Stimulated activated naive CD8-positive, alpha-beta T cell treated with anti-CD3 and anti-CD28 coated beads, Interleukin-15, amount 100 ng/mL, for 72 hours (primary cell): ENCODE measurements at regions not wholly inside any gene's neighbourhood (a gene's known extent, or its start where the extent isn't known, plus 50 kb on each side); places are given as distances from the start of the nearest gene placed in this dataset.
"Not testable (repeated sequence)": the region's sequence is repeated elsewhere in the genome, so short reads cannot be mapped to it uniquely, and the experiment has no call there.

Experiments
- ATAC-seq: fragments of 150-1000 bp; cut with Tn5 transposase; 2 replicates; pipeline ENCODE4 v1.10.0; 2021; ENCODE audit warnings: mild to moderate bottlenecking, moderate library complexity
- DNase-seq, 2 donors: peaks; one replicate each; pipeline ENCODE4 v3.0.0; 2021 to 2022
- H3K27ac Mint-ChIP-seq, 2 donors: one replicate each; pipeline ENCODE4 v1.8.0; 2022; ENCODE audit warnings: mild to moderate bottlenecking in 2 of 2, mixed read lengths in 2 of 2, moderate library complexity in 2 of 2
- H3K27me3 Mint-ChIP-seq: one replicate; pipeline ENCODE4 v1.8.0; 2022; ENCODE audit warnings: mixed read lengths
- H3K4me1 Mint-ChIP-seq: one replicate; pipeline ENCODE4 v1.8.0; 2022; ENCODE audit warnings: mild to moderate bottlenecking, mixed read lengths
- H3K4me3 Mint-ChIP-seq, 2 donors: one replicate each; pipeline ENCODE4 v1.8.0; 2022; ENCODE audit warnings: mild to moderate bottlenecking in 2 of 2, mixed read lengths in 2 of 2, moderate library complexity in 1 of 2
- H3K9me3 Mint-ChIP-seq, 2 donors: one replicate each; pipeline ENCODE4 v1.8.0; 2022; ENCODE audit warnings: mixed read lengths in 2 of 2

- Mint-ChIP-seq H3K4me1 (peaks cover 12% of the 10 kb centered on the region), H3K4me3 (no peak overlapping the region), H3K9me3 (peaks cover 5 to 20% of the 10 kb centered on the region in 2 donors), H3K27me3 (no peaks in the 10 kb centered on the region), H3K27ac (no peak overlapping the region)
- no peak for ATAC-seq
- no peak for DNase-seq
These were observed 511.1 kb downstream of the EBF1 start for GRCh38 chr5:158588617-158589016.

DNA sequence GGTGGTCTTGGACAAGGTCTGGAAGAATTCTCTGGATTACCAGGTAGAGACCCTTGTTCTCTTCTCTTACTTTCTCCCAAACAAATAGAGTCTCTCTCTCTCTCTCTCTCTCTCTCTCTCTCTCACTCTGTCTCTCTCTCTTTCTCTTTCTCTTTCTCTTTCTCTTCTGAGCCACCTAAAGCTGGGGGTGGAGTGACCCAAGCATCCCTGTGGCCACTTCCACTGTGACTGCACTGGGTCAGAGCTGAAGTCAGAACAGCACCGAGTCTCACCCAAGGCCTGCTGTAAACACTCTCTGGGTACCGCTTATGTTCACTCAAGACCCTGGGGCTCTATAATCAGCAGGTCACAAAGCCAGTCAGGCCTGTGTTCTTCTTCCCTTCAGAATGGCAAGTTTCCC is 513.7 kb downstream of the EBF1 start:
- Mint-ChIP-seq H3K27ac (no peak overlapping the region), H3K27me3 (no peaks in the 10 kb centered on the region), H3K4me3 (no peak overlapping the region), H3K4me1 (peaks cover 12% of the 10 kb centered on the region), H3K9me3 (peaks cover 5 to 27% of the 10 kb centered on the region in 2 donors)
- DNase-seq (no peak), ATAC-seq (no peak)

DNA sequence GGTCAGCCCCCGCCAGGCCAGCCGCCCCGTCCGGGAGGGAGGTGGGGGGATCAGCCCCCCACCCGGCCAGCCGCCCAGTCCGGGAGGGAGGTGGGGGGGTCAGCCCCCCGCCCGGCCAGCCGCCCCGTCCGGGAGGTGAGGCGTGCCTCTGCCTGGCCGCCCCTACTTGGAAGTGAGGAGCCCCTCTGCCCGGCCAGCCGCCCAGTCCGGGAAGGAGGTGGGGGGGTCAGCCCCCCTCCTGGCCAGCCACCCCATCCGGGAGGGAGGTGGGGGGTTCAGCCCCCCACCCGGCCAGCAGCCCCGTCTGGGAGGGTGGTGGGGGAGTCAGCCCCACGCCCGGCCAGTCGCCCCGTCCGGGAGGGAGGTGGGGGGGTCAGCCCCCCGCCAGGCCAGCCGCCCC is 517.0 kb downstream of the EBF1 start:
- ATAC-seq, H3K27me3 Mint-ChIP-seq, H3K4me3 Mint-ChIP-seq, H3K4me1 Mint-ChIP-seq, DNase-seq, H3K27ac Mint-ChIP-seq: not testable (repeated sequence)
- peaks cover 18 to 57% of the 10 kb centered on the region in 2 donors for H3K9me3 Mint-ChIP-seq

- DNase-seq: no peak
- Mint-ChIP-seq H3K4me1 (no peaks in the 10 kb centered on the region), H3K27ac (no peak overlapping the region), H3K27me3 (no peaks in the 10 kb centered on the region), H3K9me3 (peaks cover 4 to 21% of the 10 kb centered on the region in 2 donors), H3K4me3 (no peak overlapping the region)
- ATAC-seq: no peak
These were observed 525.9 kb downstream of the EBF1 start for GRCh38 chr5:158573829-158574228.

DNA sequence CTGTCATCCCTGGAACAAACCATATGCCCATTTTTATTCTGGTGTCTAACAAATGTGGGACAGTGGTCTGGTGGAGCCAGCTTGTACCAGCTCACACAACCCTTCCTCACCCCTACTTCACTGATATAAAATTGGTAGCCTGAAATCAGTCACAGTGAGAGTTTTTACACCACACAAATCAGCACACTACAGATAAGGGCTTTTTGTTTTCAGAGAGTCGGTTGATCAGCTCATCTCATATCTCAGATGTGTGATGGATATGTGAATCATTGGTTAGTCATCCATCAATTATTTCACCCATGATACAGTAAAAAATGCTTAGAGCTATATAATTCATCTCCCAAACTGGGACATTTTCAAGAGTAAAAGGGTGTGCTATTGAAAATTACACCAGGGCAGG is 529.2 kb downstream of the EBF1 start:
- H3K4me1 Mint-ChIP-seq: no peaks in the 10 kb centered on the region
- ATAC-seq: no peak
- peaks cover 0 to 7% of the 10 kb centered on the region in 2 donors for H3K9me3 Mint-ChIP-seq
- H3K27ac Mint-ChIP-seq: no peak overlapping the region
- no peak for DNase-seq
- no peak overlapping the region for H3K4me3 Mint-ChIP-seq
- no peaks in the 10 kb centered on the region for H3K27me3 Mint-ChIP-seq

DNA sequence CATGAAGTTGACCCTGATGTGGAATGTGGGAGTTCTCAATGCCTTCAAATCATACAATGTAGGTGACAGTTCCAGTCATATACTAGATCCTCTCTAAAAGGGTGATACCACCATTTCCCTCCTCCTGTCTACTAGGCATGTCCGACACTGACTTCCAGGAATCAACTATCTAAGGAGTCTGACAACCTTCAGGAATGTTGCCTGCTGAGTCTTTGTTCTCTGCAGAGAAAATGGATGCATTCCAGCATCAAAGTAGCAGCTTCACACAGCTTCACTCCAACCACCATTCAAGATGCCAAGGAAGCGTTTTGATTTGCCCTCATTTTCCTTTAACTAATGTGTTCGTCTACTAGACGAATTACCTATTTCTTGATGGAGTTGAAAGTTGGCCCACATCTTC is 530.2 kb downstream of the EBF1 start:
- ATAC-seq: no peak
- H3K27me3 Mint-ChIP-seq: no peaks in the 10 kb centered on the region
- no peak for DNase-seq
- no peak overlapping the region for H3K4me3 Mint-ChIP-seq
- no peaks in the 10 kb centered on the region for H3K4me1 Mint-ChIP-seq
- no peak overlapping the region for H3K27ac Mint-ChIP-seq
- H3K9me3 Mint-ChIP-seq: peaks cover 0 to 7% of the 10 kb centered on the region in 2 donors

- DNase-seq (no peak), ATAC-seq (no peak)
- H3K4me3 Mint-ChIP-seq: no peak overlapping the region
- H3K27ac Mint-ChIP-seq: no peak overlapping the region
- no peaks in the 10 kb centered on the region for H3K27me3 Mint-ChIP-seq
- H3K9me3 Mint-ChIP-seq: peaks cover 0 to 7% of the 10 kb centered on the region in 2 donors
- H3K4me1 Mint-ChIP-seq: peaks cover 3% of the 10 kb centered on the region
These were observed 534.5 kb downstream of the EBF1 start for GRCh38 chr5:158565017-158565789.

- no peak overlapping the region for H3K27ac Mint-ChIP-seq
- H3K4me3 Mint-ChIP-seq: no peak overlapping the region
- DNase-seq (no peak), ATAC-seq (no peak)
- no peaks in the 10 kb centered on the region for H3K27me3 Mint-ChIP-seq
- peaks cover 0 to 4% of the 10 kb centered on the region in 2 donors for H3K9me3 Mint-ChIP-seq
- peaks cover 6% of the 10 kb centered on the region for H3K4me1 Mint-ChIP-seq
These were observed 535.8 kb downstream of the EBF1 start for GRCh38 chr5:158563760-158564390.

GRCh38 chr5:158561562-158562190 is 538.0 kb downstream of the EBF1 start:
- Mint-ChIP-seq H3K4me3 (no peak overlapping the region), H3K27me3 (no peaks in the 10 kb centered on the region), H3K9me3 (no peaks in the 10 kb centered on the region), H3K27ac (peak overlapping the region in 1 of 2 donors; percentile 24), H3K4me1 (peaks cover 6% of the 10 kb centered on the region)
- ATAC-seq: no peak
- no peak for DNase-seq

GRCh38 chr5:158560170-158560569 is 539.5 kb downstream of the EBF1 start:
- H3K27ac Mint-ChIP-seq: no peak overlapping the region
- ATAC-seq (peak; percentile 20), DNase-seq (no peak)
- peaks cover 6% of the 10 kb centered on the region for H3K4me1 Mint-ChIP-seq
- no peak overlapping the region for H3K4me3 Mint-ChIP-seq
- H3K27me3 Mint-ChIP-seq: no peaks in the 10 kb centered on the region
- no peaks in the 10 kb centered on the region for H3K9me3 Mint-ChIP-seq

DNA sequence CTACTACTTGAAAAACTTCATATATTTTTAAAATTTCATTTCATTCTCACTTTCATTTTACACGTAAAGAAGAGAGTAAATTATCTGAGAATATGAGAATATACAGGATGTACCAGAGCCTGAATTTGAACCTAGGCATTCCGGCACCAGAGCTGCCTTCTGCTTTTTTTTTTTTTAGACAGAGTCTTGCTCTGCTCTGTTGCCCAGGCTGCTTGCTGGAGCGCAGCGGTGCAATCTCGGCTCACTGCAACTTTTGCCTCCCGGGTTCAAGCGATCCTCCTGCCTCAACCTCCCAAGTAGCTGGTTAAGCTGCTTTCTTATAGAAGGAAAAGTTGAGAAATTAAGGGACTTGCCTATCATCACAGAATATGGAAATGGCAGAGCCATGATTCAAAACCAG is 540.1 kb downstream of the EBF1 start:
- Mint-ChIP-seq H3K27me3 (no peaks in the 10 kb centered on the region), H3K4me3 (no peak overlapping the region), H3K4me1 (peaks cover 10% of the 10 kb centered on the region), H3K27ac (no peak overlapping the region), H3K9me3 (no peaks in the 10 kb centered on the region)
- ATAC-seq (no peak), DNase-seq (no peak)

GRCh38 chr5:158559066-158559465 is 540.6 kb downstream of the EBF1 start:
- no peak overlapping the region for H3K27ac Mint-ChIP-seq

DNA sequence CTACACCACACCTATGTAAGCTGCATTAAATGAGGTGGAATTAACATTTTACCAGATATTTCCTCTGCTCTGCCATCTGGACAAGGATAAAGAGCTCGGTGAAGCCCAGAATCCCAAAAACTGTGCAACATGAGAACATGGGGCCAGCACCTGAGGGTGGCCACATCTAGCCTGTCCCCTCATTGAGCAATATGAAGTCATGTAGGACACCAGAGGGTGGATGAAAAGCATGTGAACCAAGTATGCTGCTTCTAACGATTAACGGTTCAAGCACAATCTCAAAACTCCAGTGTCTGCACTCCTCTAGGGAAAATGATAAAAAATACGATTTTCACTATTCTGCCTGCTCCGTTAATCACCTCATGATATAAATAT is 545.8 kb downstream of the EBF1 start:
- Mint-ChIP-seq H3K27me3 (no peaks in the 10 kb centered on the region), H3K4me1 (peaks cover 5% of the 10 kb centered on the region), H3K27ac (no peak overlapping the region), H3K4me3 (no peak overlapping the region), H3K9me3 (peaks cover 0 to 1% of the 10 kb centered on the region in 2 donors)
- ATAC-seq (no peak), DNase-seq (no peak)

More at GRCh38 chr5:158559066-158559465, 540.6 kb downstream of the EBF1 start:
- Mint-ChIP-seq H3K4me3 (no peak overlapping the region), H3K9me3 (no peaks in the 10 kb centered on the region), H3K27me3 (no peaks in the 10 kb centered on the region), H3K4me1 (peaks cover 11% of the 10 kb centered on the region)
- no peak for ATAC-seq
- DNase-seq: no peak

DNA sequence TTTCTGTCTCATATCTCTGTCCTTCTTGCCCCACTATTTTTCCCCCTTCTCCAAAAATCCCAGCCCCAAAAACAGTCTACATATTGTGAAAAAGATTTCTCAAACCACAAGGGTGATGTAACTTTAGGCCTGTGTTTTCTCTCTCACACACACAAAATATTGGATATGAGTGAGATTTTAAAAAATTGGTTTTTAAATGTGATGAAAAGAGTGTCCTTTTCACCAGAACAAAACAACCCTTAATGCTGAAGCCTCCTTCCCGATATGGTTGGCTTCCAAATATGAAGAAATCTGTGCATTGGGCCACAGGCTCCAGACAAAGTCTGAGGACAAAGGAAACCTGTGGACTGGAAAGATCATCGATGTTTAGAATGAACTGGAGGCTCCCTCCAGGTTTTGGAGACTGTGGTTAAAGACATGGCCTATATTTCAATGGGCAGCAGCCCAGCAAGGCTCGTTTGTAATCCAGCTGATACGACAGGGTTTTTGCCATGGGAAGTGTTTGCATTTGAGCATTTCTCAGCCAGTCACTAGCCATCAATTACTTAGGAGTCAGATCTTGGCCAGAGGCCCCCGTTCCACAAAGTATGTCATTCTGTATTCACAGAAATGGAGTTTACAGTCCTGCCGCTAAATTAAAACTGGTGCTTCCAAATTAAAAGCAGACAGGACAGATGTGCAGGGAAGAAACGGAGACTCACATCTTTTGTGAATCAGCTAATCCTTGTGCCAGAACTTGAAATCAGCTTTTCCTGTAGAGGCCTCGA is 546.3 kb downstream of the EBF1 start:
- Mint-ChIP-seq H3K27me3 (no peaks in the 10 kb centered on the region), H3K27ac (no peak overlapping the region), H3K4me1 (peaks cover 5% of the 10 kb centered on the region), H3K9me3 (peaks cover 0 to 7% of the 10 kb centered on the region in 2 donors), H3K4me3 (no peak overlapping the region)
- DNase-seq (no peak), ATAC-seq (no peak)

DNA sequence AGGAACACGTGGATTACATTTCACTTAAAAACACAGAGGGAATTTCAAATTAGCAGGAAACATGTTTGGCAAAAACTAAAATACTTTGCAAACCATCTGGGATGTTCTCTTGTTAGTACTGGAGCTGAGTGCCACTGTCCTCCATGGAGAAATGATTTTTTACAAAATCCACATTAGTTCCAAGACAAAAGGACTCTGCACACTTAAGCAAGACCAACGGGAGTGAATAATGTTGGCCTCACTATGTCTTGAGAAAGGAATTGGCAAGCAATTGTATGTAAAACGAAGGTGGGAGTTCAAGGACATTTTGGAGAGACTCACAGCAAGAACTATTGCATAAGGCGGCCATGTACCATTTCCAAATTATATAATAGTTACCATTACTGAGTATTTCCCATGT is 547.5 kb downstream of the EBF1 start:
- Mint-ChIP-seq H3K27ac (no peak overlapping the region), H3K9me3 (peaks cover 0 to 17% of the 10 kb centered on the region in 2 donors), H3K4me3 (no peak overlapping the region), H3K4me1 (peaks cover 5% of the 10 kb centered on the region), H3K27me3 (no peaks in the 10 kb centered on the region)
- ATAC-seq: no peak
- no peak for DNase-seq
